H1 (cell line): ENCODE measurements at regions not wholly inside any gene's neighbourhood (a gene's known extent, or its start where the extent isn't known, plus 50 kb on each side); places are given as distances from the start of the nearest gene placed in this dataset.

Experiments
- CTCF ChIA-PET: fragments of 300-600 bp; sonication (Branson Sonifier 250); formaldehyde crosslinking; loops from one replicate; lab custom pipeline; 2021; ENCODE audit not compliant: partially characterized antibody; lab: Charles Lee
- POLR2A ChIA-PET: fragments of 300-600 bp; sonication (Branson Sonifier 250); formaldehyde crosslinking; loops from one replicate; lab custom pipeline; 2021; ENCODE audit warnings: inconsistent platforms; ENCODE audit not compliant: partially characterized antibody; lab: Charles Lee
- DNase-seq, 2 experiments: peaks; one replicate each; pipeline versions ENCODE4 v3.0.0 to v3.0.0-alpha.2; 2010 to 2022; ENCODE audit warnings: low spot score in 2 of 2, low read depth in 1 of 2, mixed read lengths in 1 of 2
- FAIRE-seq: peaks from 2 replicates; lab custom pipeline; 2011; peaks lifted over from hg19 to GRCh38; lab: Jason Lieb, UNC
- H2AFZ ChIP-seq: 2 replicates; pipeline ENCODE4 v1.8.1; 2012; ENCODE audit warnings: low read length, inconsistent platforms
- H2AK5ac ChIP-seq: 2 replicates; pipeline ENCODE4 v1.6.1; 2013; ENCODE audit warnings: low read depth, low read length
- H2BK120ac ChIP-seq: replicated peaks from 2 replicates; pipeline ENCODE3; 2013; ENCODE audit warnings: low read depth, low read length, inconsistent platforms
- H2BK12ac ChIP-seq: 2 replicates; pipeline ENCODE4 v1.6.1; 2013; ENCODE audit warnings: low read depth, low read length
- H2BK15ac ChIP-seq: 2 replicates; pipeline ENCODE4 v1.6.1; 2013; ENCODE audit warnings: low read length
- H2BK20ac ChIP-seq: 2 replicates; pipeline ENCODE4 v1.6.1; 2013; ENCODE audit warnings: low read length
- H2BK5ac ChIP-seq: 2 replicates; pipeline ENCODE4 v1.6.1; 2013; ENCODE audit warnings: low read depth, low read length
- H3K14ac ChIP-seq: 2 replicates; pipeline ENCODE4 v1.6.1; 2013; ENCODE audit warnings: inconsistent platforms; ENCODE audit not compliant: insufficient read length
- H3K18ac ChIP-seq: 2 replicates; pipeline ENCODE4 v1.6.1; 2013; ENCODE audit warnings: low read length; ENCODE audit errors: extremely low read depth
- H3K23ac ChIP-seq: 2 replicates; pipeline ENCODE4 v1.6.1; 2013; ENCODE audit warnings: inconsistent platforms; ENCODE audit not compliant: insufficient read length
- H3K23me2 ChIP-seq: 2 replicates; pipeline ENCODE4 v1.6.1; 2013; ENCODE audit warnings: low read depth, low read length
- H3K27ac ChIP-seq: 2 replicates; pipeline ENCODE4 v1.6.1; 2011; ENCODE audit warnings: low read depth, low read length, inconsistent platforms
- H3K27me3 ChIP-seq, 4 experiments: replicated peaks in 1 of 4; 1 replicate in 1 of 4; 2 replicates in 3 of 4; pipeline versions ENCODE4 v1.6.1 to v1.8.1; 2011 to 2013; ENCODE audit warnings: low read length in 3 of 4, mild to moderate bottlenecking in 3 of 4, inconsistent platforms in 2 of 4, mixed read lengths in 2 of 4, moderate library complexity in 1 of 4; ENCODE audit not compliant: control insufficient read depth in 3 of 4, insufficient read depth in 3 of 4; ENCODE audit errors: extremely low read depth in 1 of 4
- H3K36me3 ChIP-seq, 4 experiments: 2 replicates each; pipeline versions ENCODE4 v1.6.1 to v1.8.1; 2011 to 2013; ENCODE audit warnings: mild to moderate bottlenecking in 4 of 4, low read length in 3 of 4, moderate library complexity in 2 of 4, control low read depth in 1 of 4, inconsistent platforms in 1 of 4; ENCODE audit not compliant: insufficient read depth in 4 of 4, control insufficient read depth in 2 of 4
- H3K4ac ChIP-seq: replicated peaks from 2 replicates; pipeline ENCODE3; 2013; ENCODE audit warnings: low read length, low read depth, mixed read lengths, inconsistent platforms; ENCODE audit not compliant: insufficient read length
- H3K4me1 ChIP-seq, 4 experiments: replicated peaks in 1 of 4; 1 replicate in 1 of 4; 2 replicates in 3 of 4; pipeline versions ENCODE4 v1.6.1 to v1.8.1; 2011 to 2013; ENCODE audit warnings: low read length in 3 of 4, inconsistent platforms in 2 of 4, mixed read lengths in 1 of 4; ENCODE audit not compliant: insufficient read depth in 4 of 4, control insufficient read depth in 3 of 4
- H3K4me2 ChIP-seq, 2 experiments: 2 replicates each; pipeline versions ENCODE4 v1.6.1 to v1.8.1; 2011 to 2013; ENCODE audit warnings: low read depth in 2 of 2, low read length in 2 of 2, control low read depth in 1 of 2, inconsistent platforms in 1 of 2, mild to moderate bottlenecking in 1 of 2; ENCODE audit not compliant: insufficient read depth in 1 of 2
- H3K4me3 ChIP-seq, 4 experiments: fragments of 200-600, 300-600 bp in 1 of 4; sonication (generic), shearing (Covaris generic), sonication (Bioruptor Twin) in 1 of 4; 2 replicates each; pipeline versions ENCODE4 v1.5.1 to v1.8.1; 2011 to 2016; ENCODE audit warnings: low read length in 4 of 4, low read depth in 3 of 4, control low read depth in 2 of 4, inconsistent platforms in 2 of 4, mild to moderate bottlenecking in 2 of 4, mixed read lengths in 1 of 4, moderate library complexity in 1 of 4; ENCODE audit not compliant: insufficient read depth in 2 of 4; ENCODE audit errors: extremely low read depth in 1 of 4
- H3K56ac ChIP-seq: replicated peaks from 2 replicates; pipeline ENCODE3; 2013; ENCODE audit warnings: low read depth, mild to moderate bottlenecking, mixed read lengths, low read length, inconsistent platforms; ENCODE audit not compliant: insufficient read length
- H3K79me1 ChIP-seq: 2 replicates; pipeline ENCODE4 v1.6.1; 2013; ENCODE audit warnings: low read depth, low read length, control low read depth
- H3K79me2 ChIP-seq, 2 experiments: 2 replicates each; pipeline versions ENCODE4 v1.6.1 to v1.8.1; 2012 to 2013; ENCODE audit warnings: low read length in 2 of 2, mild to moderate bottlenecking in 2 of 2, inconsistent platforms in 1 of 2; ENCODE audit not compliant: insufficient read depth in 2 of 2, control insufficient read depth in 1 of 2
- H3K9ac ChIP-seq, 4 experiments: replicated peaks in 1 of 4; 1 replicate in 1 of 4; 2 replicates in 3 of 4; pipeline versions ENCODE4 v1.6.1 to v1.8.1; 2011 to 2013; ENCODE audit warnings: low read depth in 3 of 4, low read length in 3 of 4, control low read depth in 2 of 4, mild to moderate bottlenecking in 2 of 4, moderate library complexity in 2 of 4, inconsistent platforms in 1 of 4; ENCODE audit errors: extremely low read depth in 1 of 4
- H3K9me3 ChIP-seq, 2 experiments: 2 replicates each; pipeline versions ENCODE4 v1.6.1 to v1.8.1; 2012 to 2013; ENCODE audit warnings: mild to moderate bottlenecking in 2 of 2, moderate library complexity in 2 of 2, control low read depth in 1 of 2, inconsistent platforms in 1 of 2, low read depth in 1 of 2, low read length in 1 of 2, mixed read lengths in 1 of 2; ENCODE audit not compliant: insufficient read depth in 2 of 2
- H4K20me1 ChIP-seq, 2 experiments: replicated peaks in 1 of 2; 2 replicates each; pipeline versions ENCODE3 to v1.8.1; 2011 to 2013; ENCODE audit warnings: inconsistent platforms in 2 of 2, low read length in 2 of 2, mild to moderate bottlenecking in 1 of 2; ENCODE audit not compliant: insufficient read depth in 2 of 2, control insufficient read depth in 1 of 2
- H4K5ac ChIP-seq: 2 replicates; pipeline ENCODE4 v1.6.1; 2013; ENCODE audit warnings: low read length, low read depth, mixed read lengths, inconsistent platforms; ENCODE audit not compliant: insufficient read length
- H4K8ac ChIP-seq: 2 replicates; pipeline ENCODE4 v1.8.0; 2013; ENCODE audit warnings: mild to moderate bottlenecking, moderate library complexity, low read length, inconsistent platforms; ENCODE audit not compliant: insufficient read depth; ENCODE audit errors: extremely low read depth
- H4K91ac ChIP-seq: replicated peaks from 2 replicates; pipeline ENCODE3; 2013; ENCODE audit warnings: low read length, mixed read lengths, inconsistent platforms; ENCODE audit not compliant: insufficient read length
- JUN ChIP-seq: IDR thresholded peaks from 2 replicates; pipeline ENCODE4 v1.6.1; 2011; ENCODE audit warnings: low read depth, mild to moderate bottlenecking, improper control_type of control experiment, low read length
- MAFK ChIP-seq: IDR thresholded peaks from 2 replicates; pipeline ENCODE4 v1.6.1; 2012; ENCODE audit warnings: low read depth, mild to moderate bottlenecking, improper control_type of control experiment, low read length
- MAX ChIP-seq: IDR thresholded peaks from 2 replicates; pipeline ENCODE4 v1.6.1; 2012; ENCODE audit warnings: inconsistent platforms
- RXRA ChIP-seq: IDR thresholded peaks from 2 replicates; pipeline ENCODE4 v1.6.1; 2011; ENCODE audit warnings: low read depth, mild to moderate bottlenecking, low read length, moderate library complexity; ENCODE audit not compliant: insufficient read depth
- SIN3A ChIP-seq, 2 experiments: IDR thresholded peaks in 1 of 2; conservative IDR thresholded peaks in 1 of 2; 2 replicates each; pipeline ENCODE4 v1.6.1; 2011 to 2012; ENCODE audit warnings: low read length in 2 of 2, improper control_type of control experiment in 1 of 2, low read depth in 1 of 2, mild to moderate bottlenecking in 1 of 2
- TEAD4 ChIP-seq: IDR thresholded peaks from 2 replicates; pipeline ENCODE4 v1.6.1; 2012; ENCODE audit warnings: low read depth, low read length, inconsistent platforms, mixed read lengths
- WGBS, 2 experiments: shearing (Covaris generic) in 1 of 2; methylation state at CpG; one replicate each; pipeline versions ENCODE4 v1.1.6 to v1.1.7; 2013 to 2015; ENCODE audit warnings: low lambda C conversion rate in 2 of 2, mixed read lengths in 2 of 2, inconsistent platforms in 1 of 2, low coverage in 1 of 2, missing lambda C conversion rate in 1 of 2; ENCODE audit not compliant: insufficient replicate concordance in 2 of 2, insufficient coverage in 1 of 2, insufficient read length in 1 of 2; ENCODE audit errors: extremely low coverage in 1 of 2, missing lambda C conversion rate in 1 of 2; 5-methylcytosine and 5-hydroxymethylcytosine counted together
- TF ChIP-seq, protein P1 (sequence below): IDR thresholded peaks from 2 replicates; pipeline ENCODE4 v1.6.1; 2012; ENCODE audit warnings: low read length, inconsistent platforms

- H2AFZ ChIP-seq: no peak overlapping the region
- TF ChIP-seq TEAD4 (no peak), RXRA (no peak), MAFK (no peak), JUN (no peak), SIN3A (conservative IDR thresholded peaks at IDR 0.05 in 1 of 2, IDR thresholded peaks at IDR 0.05 in 1 of 2; ENCODE audit: low read depth in 1 of 2, low read length in 2 of 2) (no peak), MAX (no peak)
- TF ChIP-seq, protein P1, sequence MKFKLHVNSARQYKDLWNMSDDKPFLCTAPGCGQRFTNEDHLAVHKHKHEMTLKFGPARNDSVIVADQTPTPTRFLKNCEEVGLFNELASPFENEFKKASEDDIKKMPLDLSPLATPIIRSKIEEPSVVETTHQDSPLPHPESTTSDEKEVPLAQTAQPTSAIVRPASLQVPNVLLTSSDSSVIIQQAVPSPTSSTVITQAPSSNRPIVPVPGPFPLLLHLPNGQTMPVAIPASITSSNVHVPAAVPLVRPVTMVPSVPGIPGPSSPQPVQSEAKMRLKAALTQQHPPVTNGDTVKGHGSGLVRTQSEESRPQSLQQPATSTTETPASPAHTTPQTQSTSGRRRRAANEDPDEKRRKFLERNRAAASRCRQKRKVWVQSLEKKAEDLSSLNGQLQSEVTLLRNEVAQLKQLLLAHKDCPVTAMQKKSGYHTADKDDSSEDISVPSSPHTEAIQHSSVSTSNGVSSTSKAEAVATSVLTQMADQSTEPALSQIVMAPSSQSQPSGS: no peak
Measured at GRCh38 chr2:5325523-5325922, 366.7 kb upstream of the SOX11 start.

More at GRCh38 chr2:5325523-5325922, 366.7 kb upstream of the SOX11 start:
- Histone ChIP-seq H3K4me2 (no peak overlapping the region), H3K4me1 (no peaks in the 10 kb centered on the region; a peak in 2 of 7 replicates), H3K9me3 (no peaks in the 10 kb centered on the region), H3K79me1 (no peaks in the 10 kb centered on the region), H3K23me2 (no peaks in the 10 kb centered on the region; the same call in 1 of the 2 replicates), H2BK120ac (no peak overlapping the region), H2BK15ac (no peak overlapping the region), H4K91ac (no peak overlapping the region), H3K18ac (no peak overlapping the region), H3K56ac (no peak overlapping the region), H3K9ac (no peak overlapping the region), H2AK5ac (no peak overlapping the region), H2BK12ac (no peak overlapping the region), H4K8ac (no peak overlapping the region), H3K27me3 (no peaks in the 10 kb centered on the region), H2BK20ac (no peak overlapping the region), H2BK5ac (no peak overlapping the region), H4K20me1 (no peaks in the 10 kb centered on the region), H3K23ac (no peak overlapping the region), H4K5ac (no peak overlapping the region), H3K14ac (no peak overlapping the region), H3K4me3 (no peak overlapping the region), H3K36me3 (no peaks in the 10 kb centered on the region), H3K79me2 (no peaks in the 10 kb centered on the region), H3K4ac (no peak overlapping the region), H3K27ac (no peak overlapping the region)
- FAIRE-seq (no peak), DNase-seq (no peak)
- ChIA-PET CTCF (interaction anchor here (1.5 kb wide), 1 partner anchor 10 kb away, joined by 3 read pairs; no protein-coding TSS in a partner anchor), POLR2A (no interaction called here)
- WGBS, 2 experiments: 95% methylated on average over 23 of the region's 23 CpGs; no CpG with 5 or more reads in 1 of the 2 experiments
